ENCODE measurements at regions not wholly inside any gene's neighbourhood (a gene's known extent, or its start where the extent isn't known, plus 50 kb on each side); places are given as distances from the start of the nearest gene placed in this dataset.

DNA sequence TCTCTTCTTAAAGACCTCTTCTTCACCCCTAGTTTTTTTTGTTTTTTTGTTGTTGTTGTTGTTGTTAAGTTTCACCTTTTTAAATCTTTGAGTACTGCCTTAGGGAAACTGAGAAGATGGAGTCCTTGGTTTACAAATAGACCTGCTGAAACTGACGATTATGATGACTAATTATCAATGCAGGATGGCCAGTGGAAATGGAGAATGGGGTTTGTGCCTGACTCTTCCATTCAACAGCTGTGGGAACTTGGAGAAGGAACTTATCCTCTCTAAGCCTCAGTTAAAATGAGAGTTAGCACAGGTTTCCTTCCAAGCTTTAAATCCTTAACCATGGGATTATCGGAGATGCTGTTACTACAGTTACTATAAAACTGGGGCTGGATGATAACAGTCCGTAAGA lies 66.7 kb upstream of the PNMA1 start:
- no peak for DNase-seq

DNA sequence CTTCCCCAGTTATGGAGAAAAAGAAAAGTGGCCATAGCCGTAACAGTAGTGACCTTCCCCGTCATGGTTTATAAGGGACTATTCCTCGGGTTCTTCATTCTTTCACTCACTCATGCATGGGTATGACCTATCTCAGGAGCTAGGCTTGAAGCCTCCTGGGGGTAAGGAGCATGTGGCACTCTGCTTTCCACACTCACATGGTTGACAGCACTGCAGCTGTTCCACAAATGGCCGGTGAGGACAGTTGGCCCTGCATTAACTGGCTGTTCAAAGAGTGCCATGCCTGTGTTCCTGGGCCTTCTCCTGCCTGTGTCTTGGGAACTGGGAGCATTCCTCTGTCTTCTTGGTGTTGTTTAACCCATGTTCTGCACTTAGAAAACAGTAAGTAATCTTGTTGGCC lies 66.2 kb upstream of the PNMA1 start:
- DNase-seq = no peak

GRCh38 chr14:73778736-73779135 lies 64.6 kb upstream of the PNMA1 start:
- no peak for DNase-seq

DNA sequence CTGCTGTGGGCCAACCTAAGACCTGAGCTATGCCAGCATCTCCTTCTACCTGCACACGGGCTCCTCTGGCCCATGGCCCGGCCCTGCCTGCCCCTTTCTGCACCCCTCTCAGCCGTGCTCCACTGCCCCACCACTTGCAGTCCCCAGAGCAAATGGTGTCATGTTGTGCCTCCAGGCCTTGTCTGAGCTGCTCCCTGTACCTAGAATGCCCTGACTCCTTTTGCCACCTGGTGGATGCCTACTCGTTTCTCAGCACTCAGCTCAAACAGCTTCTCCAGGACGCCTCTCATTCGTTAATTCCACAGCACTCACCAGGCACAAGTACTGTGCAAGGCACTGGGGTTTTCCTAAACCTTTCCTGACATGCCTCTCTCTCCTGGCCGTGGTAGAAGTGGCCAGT lies 63.2 kb upstream of the PNMA1 start:
- DNase-seq = no peak

GRCh38 chr14:73776194-73776537 lies 62.0 kb upstream of the PNMA1 start:
- DNase-seq = peak; percentile 91

- DNase-seq = no peak
Measured at GRCh38 chr14:73775339-73776193, 61.4 kb upstream of the PNMA1 start.

- no peak for DNase-seq
Measured at GRCh38 chr14:73774671-73775070, 60.5 kb upstream of the PNMA1 start.

GRCh38 chr14:73774241-73774570 lies 60.0 kb upstream of the PNMA1 start:
- no peak for DNase-seq

DNA sequence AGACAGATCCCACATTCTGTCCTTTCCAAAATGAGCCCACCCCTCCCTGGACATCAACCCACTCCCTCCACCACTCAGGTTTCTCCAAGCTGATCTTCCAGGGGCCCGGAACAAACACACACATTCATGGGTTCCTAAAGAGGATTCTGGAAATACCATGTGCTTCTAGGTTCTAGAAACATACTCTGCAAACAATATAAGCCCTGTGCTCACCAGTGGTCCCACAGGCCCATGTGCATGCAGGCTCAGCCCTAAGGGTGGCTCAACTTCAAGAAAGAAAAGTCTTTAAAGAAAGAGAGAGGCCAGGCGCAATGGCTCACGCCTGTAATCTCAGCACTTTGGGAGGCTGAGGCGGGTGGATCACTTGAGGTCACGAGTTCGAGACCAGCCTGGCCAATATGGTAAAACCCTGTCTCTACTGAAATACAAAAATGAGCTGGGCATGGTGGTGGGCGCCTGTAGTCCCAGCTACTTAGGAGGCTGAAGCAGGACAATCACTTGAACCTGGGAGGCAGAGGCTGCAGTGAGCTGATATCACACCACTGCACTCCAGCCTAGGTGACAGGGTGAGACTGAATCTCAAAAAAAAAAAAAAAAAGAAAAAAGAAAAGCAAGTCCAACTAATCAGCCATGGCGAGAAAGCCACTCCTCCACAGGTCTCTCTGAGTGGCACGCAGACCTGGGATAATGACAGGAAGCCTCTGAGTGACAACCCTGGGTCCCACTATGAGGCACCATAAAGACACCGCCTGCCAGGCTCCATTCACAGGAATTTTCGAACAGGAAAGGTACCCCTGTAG lies 59.5 kb upstream of the PNMA1 start:
- DNase-seq = no peak

GRCh38 chr14:73771848-73772638 lies 57.9 kb upstream of the PNMA1 start:
- DNase-seq = peak; percentile 41

DNA sequence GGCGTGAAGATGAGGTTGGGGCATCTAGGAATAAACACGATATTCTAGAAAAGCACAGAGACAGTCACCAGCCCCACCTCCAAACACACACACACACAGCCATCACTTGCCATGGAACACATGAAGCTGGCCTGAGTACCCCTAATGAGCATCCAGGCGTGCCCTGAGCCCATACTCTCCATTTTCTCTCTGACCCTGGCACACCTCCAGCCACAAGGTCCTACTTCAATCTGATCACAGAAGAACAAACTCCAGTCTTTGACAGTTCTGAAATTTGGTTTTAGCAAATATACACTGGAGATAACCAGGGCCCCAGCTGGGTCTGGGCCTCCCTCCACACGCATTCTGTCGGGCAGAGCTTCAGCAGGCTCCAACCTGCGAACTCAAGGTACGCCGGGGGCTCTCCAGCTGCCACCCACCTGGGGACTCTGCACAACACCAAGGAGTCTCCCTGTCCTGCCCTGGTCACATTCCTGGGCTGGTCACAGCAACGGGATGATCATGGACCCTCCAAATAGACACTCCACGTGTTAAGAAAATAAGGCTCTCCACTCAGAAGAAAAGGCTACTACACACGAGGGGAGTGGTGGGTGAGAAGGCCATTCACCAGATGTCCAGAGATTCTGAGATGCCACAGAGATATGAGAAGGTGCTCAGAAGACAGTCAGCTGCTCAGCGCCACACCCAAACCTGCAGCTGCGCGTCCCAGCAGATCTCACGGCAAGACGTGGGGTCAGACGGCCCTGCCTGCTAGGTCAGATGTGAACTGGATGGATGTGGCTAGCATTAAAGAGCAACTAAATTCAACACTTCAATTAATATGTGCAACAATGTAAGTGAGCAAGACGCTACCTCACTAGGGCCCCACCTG lies 57.0 kb upstream of the PNMA1 start:
- DNase-seq = no peak

GRCh38 chr14:73768107-73768506 lies 53.9 kb upstream of the PNMA1 start:
- no peak for DNase-seq

GRCh38 chr14:73764406-73765280 lies 50.5 kb upstream of the PNMA1 start:
- DNase-seq = no peak

All from fibroblast of skin of right biceps (primary cell).